ENCODE measurements at regions not wholly inside any gene's neighbourhood (a gene's known extent, or its start where the extent isn't known, plus 50 kb on each side); places are given as distances from the start of the nearest gene placed in this dataset. TPM values are rescaled to one million over a fixed set of nuclear protein-coding genes. Genes with fewer than 3 reads are reported as not detected.

Small RNAs in the stretch of these regions (small RNA-seq; reads per million reads assigned to genes)
- gene SNX3P1X: not detected
